HEK293T (cell line): ENCODE measurements at regions not wholly inside any gene's neighbourhood (a gene's known extent, or its start where the extent isn't known, plus 50 kb on each side); places are given as distances from the start of the nearest gene placed in this dataset.
A peak's percentile ranks its signal among the peaks of the same experiment; 100 is the strongest.

ENCODE experiments used
- CTCF ChIA-PET: fragments of 350-600 bp; formaldehyde crosslinking; extraction: SDS; loops from one replicate; lab custom pipeline; 2021; ENCODE audit warnings: antibody characterized with exemption, inconsistent platforms; lab: Yijun Ruan, JAX
- POLR2A ChIA-PET: fragments of 350-600 bp; formaldehyde crosslinking; extraction: SDS; loops from one replicate; lab custom pipeline; 2020; ENCODE audit warnings: antibody characterized with exemption, inconsistent platforms; lab: Yijun Ruan, JAX
- DNase-seq: peaks from one replicate; pipeline ENCODE4 v3.0.0; 2012; ENCODE audit warnings: mixed read lengths; ENCODE audit errors: extremely low spot score
- ARNT ChIP-seq: fragments of 450-650 bp; IDR thresholded peaks from 2 replicates; pipeline ENCODE4 v1.6.1; 2017; ENCODE audit warnings: mild to moderate bottlenecking
- BHLHE40 ChIP-seq: fragments of 450-650 bp; IDR thresholded peaks from 2 replicates; pipeline ENCODE4 v1.6.1; 2016; ENCODE audit warnings: mild to moderate bottlenecking, moderate library complexity, borderline replicate concordance
- CTBP1 ChIP-seq: fragments of 450-650 bp; IDR thresholded peaks from 2 replicates; pipeline ENCODE4 v1.6.1; 2016; ENCODE audit warnings: borderline replicate concordance
- ELF4 ChIP-seq: fragments of 450-650 bp; IDR thresholded peaks from 2 replicates; pipeline ENCODE4 v1.6.1; 2017; ENCODE audit warnings: antibody characterized with exemption
- FOXA1 ChIP-seq: fragments of 450-650 bp; IDR thresholded peaks from 2 replicates; pipeline ENCODE4 v1.6.1; 2016; ENCODE audit warnings: mild to moderate bottlenecking
- FOXK2 ChIP-seq: fragments of 450-650 bp; IDR thresholded peaks from 2 replicates; pipeline ENCODE4 v1.6.1; 2016; ENCODE audit warnings: mild to moderate bottlenecking
- FOXM1 ChIP-seq: fragments of 450-650 bp; IDR thresholded peaks from 2 replicates; pipeline ENCODE4 v1.6.1; 2017; ENCODE audit warnings: mild to moderate bottlenecking, borderline replicate concordance
- HDGF ChIP-seq: fragments of 450-650 bp; IDR thresholded peaks from 2 replicates; pipeline ENCODE4 v1.6.1; 2017; ENCODE audit warnings: antibody characterized with exemption, borderline replicate concordance
- L3MBTL2 ChIP-seq: fragments of 450-650 bp; conservative IDR thresholded peaks from 2 replicates; pipeline ENCODE4 v1.6.1; 2016; ENCODE audit warnings: mild to moderate bottlenecking
- LEF1 ChIP-seq: fragments of 450-650 bp; IDR thresholded peaks from 2 replicates; pipeline ENCODE4 v1.6.1; 2017; ENCODE audit warnings: mild to moderate bottlenecking, borderline replicate concordance
- NFRKB ChIP-seq: fragments of 450-650 bp; IDR thresholded peaks from 2 replicates; pipeline ENCODE4 v1.6.1; 2016; ENCODE audit warnings: mild to moderate bottlenecking, moderate library complexity
- SP1 ChIP-seq: fragments of 450-650 bp; IDR thresholded peaks from 2 replicates; pipeline ENCODE4 v1.6.1; 2017
- SUZ12 ChIP-seq: fragments of 450-650 bp; IDR thresholded peaks from 2 replicates; pipeline ENCODE4 v1.6.1; 2016; ENCODE audit warnings: mild to moderate bottlenecking
- TARDBP ChIP-seq: fragments of 450-650 bp; IDR thresholded peaks from 2 replicates; pipeline ENCODE4 v1.6.1; 2016
- ZNF384 ChIP-seq: fragments of 450-650 bp; IDR thresholded peaks from 2 replicates; pipeline ENCODE4 v1.6.1; 2016
- TF ChIP-seq, protein P1 (sequence below): fragments of 450-650 bp; IDR thresholded peaks from 2 replicates; pipeline ENCODE4 v1.6.1; 2016

DNA sequence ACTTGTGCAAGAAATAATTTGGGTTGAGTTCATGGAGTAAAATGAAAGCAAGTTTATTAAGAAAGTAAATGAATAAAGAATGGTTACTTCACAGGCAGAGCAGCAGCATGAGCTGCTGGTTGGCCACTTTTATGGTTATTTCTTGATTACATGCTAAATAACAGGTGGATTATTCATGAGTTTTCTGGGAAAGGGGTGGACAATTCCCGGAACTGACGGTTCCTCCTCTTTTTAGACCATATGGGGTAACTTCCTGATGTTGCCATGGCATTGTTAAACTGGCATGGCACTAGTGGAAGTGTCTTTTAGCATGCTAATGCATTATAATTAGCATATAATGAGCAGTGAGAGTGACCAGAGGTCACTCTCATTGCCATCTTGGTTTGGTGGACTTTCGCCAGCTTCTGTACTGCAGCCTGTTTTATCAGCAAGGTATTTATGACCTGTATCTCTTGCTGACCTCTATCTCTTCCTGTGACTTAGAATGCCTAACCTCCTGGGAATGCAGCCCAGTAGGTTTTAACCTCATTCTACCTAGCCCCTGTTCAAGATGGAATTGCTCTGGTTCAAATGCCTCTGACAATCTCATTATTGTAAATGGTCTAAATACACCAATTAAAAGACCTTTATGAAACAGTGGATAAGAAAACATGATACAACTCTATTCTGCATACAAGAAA lies 114.1 kb upstream of the FIGN start:
- no peak for DNase-seq
- ChIA-PET CTCF (no interaction called here), POLR2A (no interaction called here)
- TF ChIP-seq L3MBTL2 (no peak), FOXA1 (no peak), ZNF384 (no peak), NFRKB (no peak), FOXM1 (no peak), SUZ12 (no peak), HDGF (no peak), LEF1 (no peak), CTBP1 (no peak), SP1 (no peak)

DNA sequence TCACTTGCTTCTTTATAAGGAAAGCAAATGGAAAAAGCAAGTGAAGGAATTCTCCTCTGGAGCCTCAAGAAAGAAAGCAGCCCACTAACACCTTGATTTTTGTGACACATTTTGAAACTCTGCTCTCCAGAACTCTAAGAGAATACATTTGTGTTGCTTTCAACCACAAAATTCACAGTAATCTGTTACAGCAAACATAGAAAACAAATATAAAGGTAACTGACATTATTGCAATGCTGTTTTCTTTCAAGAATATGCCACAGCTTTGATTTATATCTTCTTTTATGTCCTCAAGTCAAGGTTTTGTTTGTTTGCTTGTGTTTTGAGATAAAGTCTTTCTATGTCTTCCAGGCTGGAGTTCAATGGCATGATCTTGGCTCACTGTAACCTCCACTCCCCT lies 103.1 kb upstream of the FIGN start:
- ChIA-PET POLR2A (no interaction called here), CTCF (no interaction called here)
- no peak for TF ChIP-seq SUZ12
- TF ChIP-seq, protein P1, sequence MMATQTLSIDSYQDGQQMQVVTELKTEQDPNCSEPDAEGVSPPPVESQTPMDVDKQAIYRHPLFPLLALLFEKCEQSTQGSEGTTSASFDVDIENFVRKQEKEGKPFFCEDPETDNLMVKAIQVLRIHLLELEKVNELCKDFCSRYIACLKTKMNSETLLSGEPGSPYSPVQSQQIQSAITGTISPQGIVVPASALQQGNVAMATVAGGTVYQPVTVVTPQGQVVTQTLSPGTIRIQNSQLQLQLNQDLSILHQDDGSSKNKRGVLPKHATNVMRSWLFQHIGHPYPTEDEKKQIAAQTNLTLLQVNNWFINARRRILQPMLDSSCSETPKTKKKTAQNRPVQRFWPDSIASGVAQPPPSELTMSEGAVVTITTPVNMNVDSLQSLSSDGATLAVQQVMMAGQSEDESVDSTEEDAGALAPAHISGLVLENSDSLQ: peak; percentile 28; the same call in 1 of the 2 replicates
- no peak for DNase-seq

DNA sequence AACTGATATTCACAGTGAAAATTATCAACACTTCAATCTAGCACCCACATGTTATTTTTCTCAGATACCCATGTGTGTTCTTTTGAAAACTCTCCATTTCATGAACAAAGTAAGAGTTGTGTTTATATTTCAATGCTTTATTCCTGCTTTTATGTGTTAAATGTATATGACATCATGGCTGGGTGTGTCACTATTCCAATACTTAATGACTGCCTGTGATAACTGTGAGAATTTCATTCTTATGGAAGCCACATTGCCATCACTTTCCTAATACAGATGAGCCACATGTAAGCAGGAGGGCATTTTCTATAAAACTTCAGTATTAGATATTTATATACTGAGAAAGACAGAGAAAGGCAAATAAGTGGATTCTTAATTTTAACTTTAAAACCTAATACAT lies 100.4 kb upstream of the FIGN start:
- CTCF ChIA-PET: no interaction called here
- POLR2A ChIA-PET: no interaction called here
- no peak for DNase-seq
- no peak for TF ChIP-seq FOXA1
- TF ChIP-seq, protein P1: no peak
- no peak for TF ChIP-seq NFRKB
- no peak for TF ChIP-seq SUZ12
- TF ChIP-seq L3MBTL2: no peak
- TF ChIP-seq ARNT: no peak
- no peak for TF ChIP-seq SP1
- TF ChIP-seq ELF4: no peak

DNA sequence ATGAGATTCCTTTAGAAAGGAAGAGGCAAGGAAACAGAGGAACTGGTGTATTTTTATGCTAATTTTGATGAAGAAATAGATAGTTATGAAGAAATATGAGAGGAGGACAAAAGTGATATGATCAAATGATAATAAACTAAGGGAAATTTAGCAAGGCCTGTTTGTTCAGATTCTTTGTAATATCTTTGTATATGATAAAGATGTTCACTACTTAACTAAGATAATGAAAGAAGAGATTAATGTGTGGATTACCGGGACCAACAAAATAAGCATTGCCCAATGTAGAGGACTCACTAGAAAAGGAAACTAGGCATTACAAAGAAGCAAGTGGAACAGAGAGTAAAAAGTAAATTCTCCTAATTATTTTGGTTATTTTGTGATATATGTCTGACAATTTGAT lies 99.0 kb upstream of the FIGN start:
- DNase-seq: no peak
- CTCF ChIA-PET: no interaction called here
- TF ChIP-seq FOXA1 (no peak), ARNT (no peak), BHLHE40 (no peak), SP1 (no peak), HDGF (no peak), NFRKB (no peak), FOXM1 (no peak), TARDBP (no peak), SUZ12 (no peak), CTBP1 (no peak), LEF1 (no peak), FOXK2 (no peak), ZNF384 (no peak)
- TF ChIP-seq, protein P1: no peak
- POLR2A ChIA-PET: no interaction called here

DNA sequence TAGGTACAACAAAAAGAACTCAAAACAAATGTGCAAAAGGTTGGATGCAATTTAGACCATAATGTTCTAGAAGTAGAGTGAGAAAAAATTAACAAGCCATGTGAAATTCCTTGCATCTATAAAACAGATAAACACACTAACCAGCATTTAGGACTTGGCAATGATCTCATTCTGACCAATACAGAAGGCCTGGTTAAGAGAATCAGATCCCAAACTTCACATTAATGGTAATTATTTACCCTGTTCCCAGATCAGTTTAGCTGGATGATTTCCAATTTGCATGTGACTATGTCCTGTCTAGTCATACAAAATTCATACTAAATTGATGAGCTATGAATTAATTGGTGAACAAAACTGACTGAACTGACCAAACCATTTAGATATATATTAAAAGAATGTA lies 98.4 kb upstream of the FIGN start:
- TF ChIP-seq LEF1 (no peak), SP1 (no peak), FOXK2 (no peak), HDGF (no peak), NFRKB (no peak), BHLHE40 (no peak), ELF4 (no peak), L3MBTL2 (no peak), SUZ12 (no peak), ZNF384 (no peak), FOXM1 (no peak), CTBP1 (no peak), ARNT (no peak), FOXA1 (no peak), TARDBP (no peak)
- TF ChIP-seq, protein P1: no peak
- POLR2A ChIA-PET: no interaction called here
- CTCF ChIA-PET: no interaction called here
- DNase-seq: no peak

DNA sequence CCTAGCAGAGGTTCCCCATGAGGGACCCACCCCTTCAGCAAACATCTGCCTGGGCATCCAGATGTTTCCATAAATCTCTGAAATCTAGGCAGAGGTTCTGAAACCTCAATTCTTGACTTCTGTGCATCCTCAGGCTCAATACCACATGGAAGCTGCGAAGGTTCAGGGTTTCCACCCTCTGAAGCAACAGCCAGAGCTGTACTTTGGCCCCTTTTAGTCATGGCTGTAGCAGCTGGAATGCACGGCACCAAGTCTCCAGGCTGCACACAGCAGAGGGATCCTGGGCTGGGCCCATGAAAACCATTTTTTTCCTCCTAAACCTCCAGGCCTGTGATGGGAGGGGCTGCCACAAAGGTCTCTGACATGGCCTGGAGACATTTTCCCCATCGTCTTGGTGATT lies 93.0 kb upstream of the FIGN start:
- TF ChIP-seq ARNT: no peak
- no peak for TF ChIP-seq SP1
- TF ChIP-seq, protein P1: no peak
- TF ChIP-seq NFRKB: no peak
- TF ChIP-seq HDGF: no peak
- TF ChIP-seq L3MBTL2: no peak
- no peak for TF ChIP-seq FOXA1
- TF ChIP-seq FOXK2: no peak
- TF ChIP-seq ZNF384: no peak
- POLR2A ChIA-PET: no interaction called here
- no peak for DNase-seq
- CTCF ChIA-PET: no interaction called here
